ENCODE measurements at regions not wholly inside any gene's neighbourhood (a gene's known extent, or its start where the extent isn't known, plus 50 kb on each side); places are given as distances from the start of the nearest gene placed in this dataset.

DNA sequence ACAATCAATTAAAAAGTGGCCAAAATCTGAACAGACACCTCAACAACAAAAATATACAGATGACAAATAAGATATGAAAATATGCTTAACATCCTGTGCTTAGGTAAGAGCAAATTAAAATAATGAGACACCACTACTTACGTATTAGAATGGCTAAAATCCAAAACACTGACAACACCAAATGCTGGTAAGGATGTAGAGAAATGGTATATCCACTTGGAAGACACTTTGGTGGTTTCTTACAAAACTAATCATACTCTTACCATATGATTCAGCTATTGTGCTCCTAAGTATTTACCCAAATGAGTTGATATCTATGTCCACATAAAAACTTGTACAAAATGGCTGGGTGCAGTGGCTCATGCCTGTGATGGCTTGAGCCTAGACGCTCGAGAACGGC, 51.7 kb upstream of the ZNF599 start:
- H3K4me3 ChIP-seq (ENCODE audit: low read depth, low read length) = no peak overlapping the region
- TF ChIP-seq, protein P1, sequence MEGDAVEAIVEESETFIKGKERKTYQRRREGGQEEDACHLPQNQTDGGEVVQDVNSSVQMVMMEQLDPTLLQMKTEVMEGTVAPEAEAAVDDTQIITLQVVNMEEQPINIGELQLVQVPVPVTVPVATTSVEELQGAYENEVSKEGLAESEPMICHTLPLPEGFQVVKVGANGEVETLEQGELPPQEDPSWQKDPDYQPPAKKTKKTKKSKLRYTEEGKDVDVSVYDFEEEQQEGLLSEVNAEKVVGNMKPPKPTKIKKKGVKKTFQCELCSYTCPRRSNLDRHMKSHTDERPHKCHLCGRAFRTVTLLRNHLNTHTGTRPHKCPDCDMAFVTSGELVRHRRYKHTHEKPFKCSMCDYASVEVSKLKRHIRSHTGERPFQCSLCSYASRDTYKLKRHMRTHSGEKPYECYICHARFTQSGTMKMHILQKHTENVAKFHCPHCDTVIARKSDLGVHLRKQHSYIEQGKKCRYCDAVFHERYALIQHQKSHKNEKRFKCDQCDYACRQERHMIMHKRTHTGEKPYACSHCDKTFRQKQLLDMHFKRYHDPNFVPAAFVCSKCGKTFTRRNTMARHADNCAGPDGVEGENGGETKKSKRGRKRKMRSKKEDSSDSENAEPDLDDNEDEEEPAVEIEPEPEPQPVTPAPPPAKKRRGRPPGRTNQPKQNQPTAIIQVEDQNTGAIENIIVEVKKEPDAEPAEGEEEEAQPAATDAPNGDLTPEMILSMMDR (IDR thresholded peaks at IDR 0.05; ENCODE audit: insufficient read depth, low read length) = no peak
- DNase-seq (ENCODE audit: low read depth) = no peak

Measured in fibroblast of the aortic adventitia (primary cell).